Esophagus muscularis mucosa (tissue), 3 donors: ENCODE measurements at regions not wholly inside any gene's neighbourhood (a gene's known extent, or its start where the extent isn't known, plus 50 kb on each side); places are given as distances from the start of the nearest gene placed in this dataset.

Experiments
- POLR2AphosphoS5 ChIP-seq, 2 donors: sonication (generic); formaldehyde crosslinking; IDR thresholded peaks; one replicate each; pipeline ENCODE4 v1.6.1; 2017; ENCODE audit warnings: antibody characterized with exemption in 2 of 2
- TF ChIP-seq, protein P1 (sequence below), 3 experiments: fragments of 200-600 bp in 2 of 3; fragments of 450-650 bp in 1 of 3; sonication (generic) in 2 of 3; IDR thresholded peaks; one replicate each; pipeline ENCODE4 v1.5.1; 2017 to 2019; ENCODE audit warnings: antibody characterized with exemption in 3 of 3, mild to moderate bottlenecking in 2 of 3, moderate library complexity in 1 of 3

DNA sequence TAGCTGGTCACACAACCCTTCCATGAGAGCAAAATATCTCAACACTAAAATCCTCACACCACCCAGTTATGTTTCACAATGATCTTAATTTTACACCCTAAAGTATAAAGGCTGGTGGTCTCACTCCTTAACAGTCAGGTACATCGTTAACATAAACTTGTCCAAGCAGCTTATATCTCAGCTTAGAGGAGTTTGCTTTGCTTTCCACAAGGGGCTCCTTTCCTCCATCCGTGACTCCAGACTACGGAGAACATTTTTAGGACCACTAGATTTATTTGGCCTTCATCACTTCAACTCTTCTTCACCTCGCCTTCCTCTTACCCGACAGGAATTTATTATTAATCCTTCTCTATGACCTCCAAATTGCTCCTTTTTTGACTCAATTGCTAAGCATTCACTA is 1014.1 kb upstream of the NUDT12 start:
- TF ChIP-seq, protein P1, sequence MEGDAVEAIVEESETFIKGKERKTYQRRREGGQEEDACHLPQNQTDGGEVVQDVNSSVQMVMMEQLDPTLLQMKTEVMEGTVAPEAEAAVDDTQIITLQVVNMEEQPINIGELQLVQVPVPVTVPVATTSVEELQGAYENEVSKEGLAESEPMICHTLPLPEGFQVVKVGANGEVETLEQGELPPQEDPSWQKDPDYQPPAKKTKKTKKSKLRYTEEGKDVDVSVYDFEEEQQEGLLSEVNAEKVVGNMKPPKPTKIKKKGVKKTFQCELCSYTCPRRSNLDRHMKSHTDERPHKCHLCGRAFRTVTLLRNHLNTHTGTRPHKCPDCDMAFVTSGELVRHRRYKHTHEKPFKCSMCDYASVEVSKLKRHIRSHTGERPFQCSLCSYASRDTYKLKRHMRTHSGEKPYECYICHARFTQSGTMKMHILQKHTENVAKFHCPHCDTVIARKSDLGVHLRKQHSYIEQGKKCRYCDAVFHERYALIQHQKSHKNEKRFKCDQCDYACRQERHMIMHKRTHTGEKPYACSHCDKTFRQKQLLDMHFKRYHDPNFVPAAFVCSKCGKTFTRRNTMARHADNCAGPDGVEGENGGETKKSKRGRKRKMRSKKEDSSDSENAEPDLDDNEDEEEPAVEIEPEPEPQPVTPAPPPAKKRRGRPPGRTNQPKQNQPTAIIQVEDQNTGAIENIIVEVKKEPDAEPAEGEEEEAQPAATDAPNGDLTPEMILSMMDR (IDR thresholded peaks at IDR 0.05): no peak
- no peak for TF ChIP-seq POLR2AphosphoS5 (IDR thresholded peaks at IDR 0.05)
